HL-60 (cell line): ENCODE measurements at regions not wholly inside any gene's neighbourhood (a gene's known extent, or its start where the extent isn't known, plus 50 kb on each side); places are given as distances from the start of the nearest gene placed in this dataset.
"Not testable (repeated sequence)": the region's sequence is repeated elsewhere in the genome, so short reads cannot be mapped to it uniquely, and the experiment has no call there.

Experiments
- DNase-seq, 2 experiments: peaks; one replicate each; pipeline ENCODE4 v3.0.0-alpha.2; 2010 to 2020; ENCODE audit warnings: low read depth in 1 of 2, low spot score in 1 of 2
- H3K27ac ChIP-seq: fragments of 250-450 bp; sonication (Bioruptor Pico); replicated peaks from 2 replicates; pipeline ENCODE4 v1.5.1; 2020; ENCODE audit warnings: mild to moderate bottlenecking, moderate library complexity
- H3K27me3 ChIP-seq: fragments of 250-450 bp; sonication (Bioruptor Pico); 2 replicates; pipeline ENCODE4 v1.5.1; 2021; ENCODE audit warnings: mild to moderate bottlenecking, moderate library complexity; ENCODE audit not compliant: insufficient read depth, poor library complexity, severe bottlenecking
- H3K4me3 ChIP-seq: replicated peaks from 2 replicates; pipeline ENCODE4 v1.5.1; 2011; ENCODE audit warnings: mild to moderate bottlenecking, control low read depth, low read length; ENCODE audit not compliant: insufficient read depth
- GABPA ChIP-seq: IDR thresholded peaks from 2 replicates; pipeline ENCODE4 v1.6.1; 2012; ENCODE audit warnings: low read depth
- POLR2AphosphoS5 ChIP-seq: IDR thresholded peaks from 2 replicates; pipeline ENCODE4 v1.6.1; 2012; ENCODE audit warnings: low read depth
- SPI1 ChIP-seq: IDR thresholded peaks from 2 replicates; pipeline ENCODE4 v1.6.1; 2012; ENCODE audit warnings: low read depth, mild to moderate bottlenecking, borderline replicate concordance
- TF ChIP-seq, protein P1 (sequence below): IDR thresholded peaks from one replicate; pipeline ENCODE4 v1.5.1; 2011; ENCODE audit warnings: low read length, control low read depth, inconsistent platforms; ENCODE audit not compliant: insufficient read depth
- TF ChIP-seq, protein P2 (sequence below): IDR thresholded peaks from 2 replicates; pipeline ENCODE4 v1.6.1; 2012; ENCODE audit warnings: low read depth; ENCODE audit not compliant: insufficient replicate concordance

DNA sequence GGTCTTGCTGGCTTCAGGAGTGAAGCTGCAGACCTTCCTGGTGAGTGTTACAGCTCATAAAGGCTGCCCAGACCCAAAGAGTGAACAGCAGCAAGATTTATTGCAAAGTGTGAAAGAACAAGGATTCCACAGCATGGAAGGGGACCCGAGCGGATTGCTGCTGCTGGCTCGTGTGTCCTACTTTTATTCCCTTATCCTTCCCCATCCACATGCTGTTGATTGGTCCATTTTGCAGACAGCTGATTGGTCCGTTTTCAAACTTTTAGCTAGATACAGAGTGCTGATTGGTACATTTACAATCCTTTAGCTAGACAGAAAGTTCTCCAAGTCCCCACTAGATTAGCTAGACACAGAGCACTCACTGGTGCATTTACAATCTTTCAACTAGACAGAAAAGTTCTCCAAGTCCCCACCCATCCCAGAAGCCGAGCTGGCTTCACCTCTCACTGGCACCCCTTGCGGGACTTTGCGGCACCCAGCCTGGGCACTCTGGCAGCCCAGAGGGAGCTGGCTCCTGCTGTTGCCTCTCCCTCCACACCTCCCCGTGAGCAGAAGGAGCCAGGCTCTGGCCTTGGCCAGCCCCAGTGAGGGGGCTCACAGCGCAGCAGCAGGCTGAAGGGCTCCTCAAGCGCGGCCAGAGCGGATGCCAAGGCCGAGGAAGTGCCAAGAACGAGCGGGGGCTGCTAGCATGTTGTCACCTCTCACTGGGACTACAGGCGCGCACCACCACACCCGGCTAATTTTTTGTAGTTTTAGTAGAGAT is 369.6 kb upstream of the POT1 start:
- no peaks in the 10 kb centered on the region for H3K27me3 ChIP-seq
- DNase-seq: no peak
- no peak overlapping the region for H3K4me3 ChIP-seq
- no peak overlapping the region for H3K27ac ChIP-seq
- TF ChIP-seq POLR2AphosphoS5 (no peak), GABPA (no peak), SPI1 (no peak)
- TF ChIP-seq, protein P1, sequence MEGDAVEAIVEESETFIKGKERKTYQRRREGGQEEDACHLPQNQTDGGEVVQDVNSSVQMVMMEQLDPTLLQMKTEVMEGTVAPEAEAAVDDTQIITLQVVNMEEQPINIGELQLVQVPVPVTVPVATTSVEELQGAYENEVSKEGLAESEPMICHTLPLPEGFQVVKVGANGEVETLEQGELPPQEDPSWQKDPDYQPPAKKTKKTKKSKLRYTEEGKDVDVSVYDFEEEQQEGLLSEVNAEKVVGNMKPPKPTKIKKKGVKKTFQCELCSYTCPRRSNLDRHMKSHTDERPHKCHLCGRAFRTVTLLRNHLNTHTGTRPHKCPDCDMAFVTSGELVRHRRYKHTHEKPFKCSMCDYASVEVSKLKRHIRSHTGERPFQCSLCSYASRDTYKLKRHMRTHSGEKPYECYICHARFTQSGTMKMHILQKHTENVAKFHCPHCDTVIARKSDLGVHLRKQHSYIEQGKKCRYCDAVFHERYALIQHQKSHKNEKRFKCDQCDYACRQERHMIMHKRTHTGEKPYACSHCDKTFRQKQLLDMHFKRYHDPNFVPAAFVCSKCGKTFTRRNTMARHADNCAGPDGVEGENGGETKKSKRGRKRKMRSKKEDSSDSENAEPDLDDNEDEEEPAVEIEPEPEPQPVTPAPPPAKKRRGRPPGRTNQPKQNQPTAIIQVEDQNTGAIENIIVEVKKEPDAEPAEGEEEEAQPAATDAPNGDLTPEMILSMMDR: no peak
- TF ChIP-seq, protein P2, sequence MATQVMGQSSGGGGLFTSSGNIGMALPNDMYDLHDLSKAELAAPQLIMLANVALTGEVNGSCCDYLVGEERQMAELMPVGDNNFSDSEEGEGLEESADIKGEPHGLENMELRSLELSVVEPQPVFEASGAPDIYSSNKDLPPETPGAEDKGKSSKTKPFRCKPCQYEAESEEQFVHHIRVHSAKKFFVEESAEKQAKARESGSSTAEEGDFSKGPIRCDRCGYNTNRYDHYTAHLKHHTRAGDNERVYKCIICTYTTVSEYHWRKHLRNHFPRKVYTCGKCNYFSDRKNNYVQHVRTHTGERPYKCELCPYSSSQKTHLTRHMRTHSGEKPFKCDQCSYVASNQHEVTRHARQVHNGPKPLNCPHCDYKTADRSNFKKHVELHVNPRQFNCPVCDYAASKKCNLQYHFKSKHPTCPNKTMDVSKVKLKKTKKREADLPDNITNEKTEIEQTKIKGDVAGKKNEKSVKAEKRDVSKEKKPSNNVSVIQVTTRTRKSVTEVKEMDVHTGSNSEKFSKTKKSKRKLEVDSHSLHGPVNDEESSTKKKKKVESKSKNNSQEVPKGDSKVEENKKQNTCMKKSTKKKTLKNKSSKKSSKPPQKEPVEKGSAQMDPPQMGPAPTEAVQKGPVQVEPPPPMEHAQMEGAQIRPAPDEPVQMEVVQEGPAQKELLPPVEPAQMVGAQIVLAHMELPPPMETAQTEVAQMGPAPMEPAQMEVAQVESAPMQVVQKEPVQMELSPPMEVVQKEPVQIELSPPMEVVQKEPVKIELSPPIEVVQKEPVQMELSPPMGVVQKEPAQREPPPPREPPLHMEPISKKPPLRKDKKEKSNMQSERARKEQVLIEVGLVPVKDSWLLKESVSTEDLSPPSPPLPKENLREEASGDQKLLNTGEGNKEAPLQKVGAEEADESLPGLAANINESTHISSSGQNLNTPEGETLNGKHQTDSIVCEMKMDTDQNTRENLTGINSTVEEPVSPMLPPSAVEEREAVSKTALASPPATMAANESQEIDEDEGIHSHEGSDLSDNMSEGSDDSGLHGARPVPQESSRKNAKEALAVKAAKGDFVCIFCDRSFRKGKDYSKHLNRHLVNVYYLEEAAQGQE: no peak

DNA sequence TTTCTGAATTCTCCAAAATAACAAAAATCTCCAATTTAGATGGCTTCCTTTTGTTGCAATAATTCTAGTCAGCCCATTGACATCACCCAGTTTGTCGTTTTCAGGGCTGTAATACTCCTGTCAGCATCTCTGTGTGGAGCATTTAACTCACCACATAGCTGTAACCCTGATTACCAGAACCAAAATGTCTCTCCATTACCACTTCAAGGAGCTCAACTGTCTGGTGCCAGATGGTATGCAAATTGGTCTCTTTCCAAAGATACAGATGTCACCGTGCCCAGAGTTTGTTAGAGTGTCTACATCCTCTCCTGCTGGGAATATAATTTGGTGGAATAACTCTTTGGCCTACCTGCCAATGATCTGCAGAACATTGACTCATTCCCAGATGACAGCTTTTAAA is 350.3 kb upstream of the POT1 start:
- TF ChIP-seq SPI1 (no peak), GABPA (no peak), POLR2AphosphoS5 (no peak)
- TF ChIP-seq, protein P1: no peak
- TF ChIP-seq, protein P2: no peak
- Histone ChIP-seq H3K27me3 (no peaks in the 10 kb centered on the region), H3K4me3 (no peak overlapping the region), H3K27ac (no peak overlapping the region)
- no peak for DNase-seq

DNA sequence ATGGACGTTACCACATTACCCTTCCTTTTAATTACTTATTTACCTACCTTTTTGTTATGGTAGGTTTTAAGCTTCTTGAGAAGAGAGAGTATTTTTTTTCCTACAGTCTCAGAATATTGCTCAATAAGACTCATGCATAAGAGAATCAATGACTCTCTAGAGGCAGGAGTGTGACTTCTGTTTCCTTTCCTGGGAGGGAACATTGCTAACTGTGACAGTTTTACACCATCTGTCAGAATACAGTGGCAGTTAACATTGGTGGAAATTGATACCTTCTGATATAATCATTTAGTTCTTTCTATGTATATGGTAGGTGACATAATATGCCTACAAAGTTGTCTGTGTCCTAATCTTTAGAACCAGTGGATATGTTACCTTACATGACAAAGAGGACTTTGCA is 348.7 kb upstream of the POT1 start:
- TF ChIP-seq GABPA: no peak
- no peak for TF ChIP-seq POLR2AphosphoS5
- TF ChIP-seq SPI1: no peak
- TF ChIP-seq, protein P1: no peak
- TF ChIP-seq, protein P2: no peak
- DNase-seq: no peak
- no peaks in the 10 kb centered on the region for H3K27me3 ChIP-seq
- H3K4me3 ChIP-seq: no peak overlapping the region
- H3K27ac ChIP-seq: no peak overlapping the region

GRCh38 chr7:125274742-125275141 is 345.1 kb upstream of the POT1 start:
- H3K27me3 ChIP-seq, H3K4me3 ChIP-seq, H3K27ac ChIP-seq, DNase-seq: not testable (repeated sequence)

DNA sequence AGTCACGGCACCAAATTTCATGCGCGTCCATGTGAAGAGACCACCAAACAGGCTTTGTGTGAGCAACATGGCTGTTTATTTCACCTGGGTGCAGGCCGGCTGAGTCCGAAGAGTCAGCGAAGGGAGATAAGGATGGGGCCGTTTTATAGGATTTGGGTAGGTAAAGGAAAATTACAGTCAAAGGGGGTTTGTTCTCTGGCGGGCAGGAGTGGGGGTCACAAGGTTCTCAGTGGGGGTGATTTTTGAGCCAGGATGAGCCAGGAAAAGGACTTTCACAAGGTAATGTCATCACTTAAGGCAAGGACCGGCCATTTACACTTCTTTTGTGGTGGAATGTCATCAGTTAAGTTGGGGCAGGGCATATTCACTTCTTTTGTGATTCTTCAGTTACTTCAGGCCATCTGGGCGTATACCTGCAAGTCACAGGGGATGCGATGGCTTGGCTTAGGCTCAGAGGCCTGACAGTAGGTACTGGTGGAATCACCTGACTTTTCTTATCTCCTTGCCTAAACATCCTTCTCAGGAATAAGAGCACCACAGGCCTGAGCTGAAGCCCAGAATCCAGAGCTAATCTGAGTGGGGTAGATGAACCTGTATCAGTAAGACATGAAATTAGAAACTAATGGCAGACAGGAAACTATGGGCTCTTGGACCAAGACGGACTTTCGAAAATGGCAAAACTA is 334.7 kb upstream of the POT1 start:
- not testable (repeated sequence) for DNase-seq, H3K27ac ChIP-seq, H3K27me3 ChIP-seq, H3K4me3 ChIP-seq
